KBM-7 (cell line): ENCODE measurements at regions not wholly inside any gene's neighbourhood (a gene's known extent, or its start where the extent isn't known, plus 50 kb on each side); places are given as distances from the start of the nearest gene placed in this dataset.

Experiments used
- DNase-seq: peaks from one replicate; pipeline ENCODE4 v3.0.0-alpha.2; 2015
- in situ Hi-C: fragments of 300-500 bp; cut with MboI; formaldehyde crosslinking; loops from 2 replicates; pipeline ENCODE4 v1.14.3; 2020; ENCODE audit warnings: low sequenced_read_pairs, low pct_unique_long_range_greater_than_20kb, mixed read lengths

GRCh38 chr18:31213641-31214040 is 51.0 kb upstream of the DSC1 start:
- no peak for DNase-seq
- in situ Hi-C loops: no loop called here

DNA sequence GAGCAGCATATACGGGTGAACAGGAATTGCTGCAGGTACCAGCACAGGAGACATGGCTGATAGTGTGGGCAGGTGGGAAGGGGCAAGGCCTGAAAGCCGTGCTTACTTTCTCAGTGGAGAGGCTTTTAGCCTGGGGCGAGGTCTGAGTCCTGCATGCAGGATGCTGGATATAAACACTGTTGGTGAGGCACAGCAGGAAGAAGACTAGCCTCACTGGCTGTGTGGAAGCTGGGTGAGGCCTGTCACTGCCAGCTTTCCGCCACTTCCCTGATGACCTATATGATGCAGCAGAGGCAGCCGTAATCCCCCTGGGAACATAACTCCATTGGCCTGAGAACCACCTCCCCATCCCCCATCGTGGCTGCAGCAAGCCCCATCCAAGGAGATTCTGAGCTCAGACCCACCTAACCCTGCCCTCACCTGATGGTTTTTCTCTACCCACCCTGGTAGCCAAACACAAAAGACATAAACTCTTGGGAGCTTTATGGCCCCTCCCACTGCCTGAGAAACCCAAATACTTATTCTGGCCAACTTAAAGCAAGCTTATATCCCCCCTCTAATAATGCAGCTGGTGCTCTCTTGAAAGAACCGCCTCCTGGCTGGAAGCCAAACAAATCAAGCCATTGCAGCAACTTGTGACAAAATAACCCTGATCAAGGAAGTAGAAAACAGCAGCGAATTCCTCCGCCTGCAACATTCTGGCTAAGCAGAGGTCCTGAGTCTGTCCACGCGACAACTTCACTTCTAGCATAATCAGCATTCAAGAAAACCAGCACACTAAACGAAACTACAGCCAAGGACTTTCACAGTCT is 54.6 kb upstream of the DSC1 start:
- in situ Hi-C loops: no loop called here
- no peak for DNase-seq

DNA sequence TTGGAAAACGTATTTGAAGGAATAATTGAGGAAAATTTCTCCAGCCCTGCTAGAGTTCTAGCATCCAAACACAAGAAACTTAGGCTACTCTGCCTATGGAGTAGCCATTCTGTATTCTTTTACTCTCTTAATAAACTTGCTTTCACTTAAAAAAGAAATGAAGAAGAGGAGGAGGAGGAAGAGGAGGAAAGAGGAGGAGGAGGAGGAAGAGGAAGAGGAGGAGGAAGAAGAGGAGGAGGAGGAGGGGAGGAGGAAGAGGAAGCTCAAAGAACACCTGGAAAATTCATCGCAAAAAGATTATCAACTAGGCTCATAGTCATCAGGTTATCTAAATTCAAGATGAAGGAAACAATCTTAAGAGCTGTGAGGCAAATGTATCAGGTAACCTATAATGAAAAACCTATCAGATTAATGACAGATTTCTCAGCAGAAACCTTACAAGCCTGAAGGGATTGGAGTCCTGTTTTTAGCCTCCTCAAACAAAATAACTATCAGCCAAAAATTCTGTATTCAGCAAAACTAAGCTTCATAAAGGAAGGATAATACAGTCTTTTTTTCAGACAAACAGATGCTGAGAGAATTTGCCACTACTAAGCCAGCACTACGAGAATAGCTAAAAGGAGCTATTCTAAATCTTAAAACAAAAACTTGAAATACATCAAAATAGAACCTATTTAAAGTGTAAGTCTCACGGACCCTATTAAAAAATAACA is 56.2 kb upstream of the DSC1 start:
- in situ Hi-C loops: no loop called here
- DNase-seq: no peak

DNA sequence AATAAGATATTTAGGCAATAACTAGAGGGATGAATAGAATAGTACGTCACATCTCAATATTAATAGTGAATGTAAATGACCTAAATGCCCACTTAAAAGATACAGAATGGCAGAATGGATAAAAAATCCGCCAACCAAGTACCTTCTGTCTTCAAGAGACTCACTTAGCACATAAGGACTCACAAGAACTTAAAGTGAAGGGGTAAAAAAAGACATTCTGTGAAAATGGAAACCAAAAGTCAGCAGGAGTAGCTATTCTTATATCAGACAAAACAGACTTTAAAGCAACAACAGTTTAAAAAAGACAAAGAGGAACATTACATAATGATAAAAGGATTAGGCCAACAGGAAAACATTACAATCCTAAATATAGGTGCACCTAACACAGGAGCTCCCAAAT is 56.7 kb upstream of the DSC1 start:
- in situ Hi-C loops: no loop called here
- DNase-seq: no peak

- DNase-seq: no peak
- in situ Hi-C loops: no loop called here
These were observed 60.7 kb upstream of the DSC1 start for GRCh38 chr18:31223371-31223770.

GRCh38 chr18:31225668-31226067 is 63.0 kb upstream of the DSC1 start:
- DNase-seq: no peak
- in situ Hi-C loops: no loop called here

DNA sequence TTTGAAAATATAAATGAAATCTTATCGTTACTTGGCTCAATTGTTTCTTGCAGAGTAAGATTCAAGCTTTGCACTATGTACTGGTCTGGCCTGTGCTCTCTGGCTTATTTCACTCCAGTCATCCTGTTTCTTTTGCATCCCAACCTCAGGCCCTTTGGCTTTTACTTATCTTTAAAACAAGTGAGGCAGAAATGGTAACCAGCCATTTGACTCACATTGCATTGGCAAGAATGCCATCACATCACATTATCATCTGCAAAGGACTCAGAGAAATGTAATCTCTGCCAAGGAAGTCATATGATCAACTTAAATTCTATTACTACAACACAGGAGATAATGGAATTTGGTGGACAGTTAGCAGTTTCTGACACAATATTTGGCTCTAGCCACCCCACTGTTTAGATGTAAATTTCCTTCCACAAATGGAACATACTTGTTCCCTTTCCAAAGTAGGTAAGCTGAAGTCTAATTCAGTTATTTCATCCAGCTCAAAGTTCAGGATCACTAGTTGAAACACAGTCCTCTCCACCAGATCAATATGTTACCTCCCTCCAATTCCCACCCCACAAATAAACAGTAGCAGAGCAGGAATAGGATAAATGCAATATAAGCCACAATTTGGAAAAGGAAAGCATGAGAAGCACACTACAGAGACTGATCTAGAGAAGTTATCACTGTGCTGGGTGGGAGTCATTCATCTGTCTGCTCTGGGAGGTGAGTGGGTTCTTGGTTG is 65.0 kb upstream of the DSC1 start:
- DNase-seq: no peak
- in situ Hi-C loops: no loop called here

- DNase-seq: no peak
- in situ Hi-C loops: no loop called here
These were observed 67.2 kb upstream of the DSC1 start for GRCh38 chr18:31229829-31230228.

DNA sequence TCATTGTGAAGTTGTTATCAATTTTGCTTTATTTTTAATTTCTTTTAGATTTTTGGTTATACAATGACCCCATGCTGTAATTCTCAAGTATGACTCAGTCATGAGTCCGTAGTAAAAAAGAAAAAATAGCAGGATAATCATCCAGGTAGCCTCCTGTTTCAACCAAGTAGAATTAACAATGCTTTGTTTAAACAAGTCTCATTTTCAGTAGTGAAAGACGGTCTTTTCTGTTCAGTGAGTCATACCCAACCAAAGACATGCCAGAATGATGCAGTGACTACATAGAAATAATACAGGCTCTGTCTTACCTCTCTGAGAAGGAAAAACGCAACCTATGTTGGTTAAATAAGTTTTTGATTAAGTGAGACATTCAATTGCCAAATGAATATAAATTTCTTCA is 67.8 kb upstream of the DSC1 start:
- in situ Hi-C loops: no loop called here
- no peak for DNase-seq

DNA sequence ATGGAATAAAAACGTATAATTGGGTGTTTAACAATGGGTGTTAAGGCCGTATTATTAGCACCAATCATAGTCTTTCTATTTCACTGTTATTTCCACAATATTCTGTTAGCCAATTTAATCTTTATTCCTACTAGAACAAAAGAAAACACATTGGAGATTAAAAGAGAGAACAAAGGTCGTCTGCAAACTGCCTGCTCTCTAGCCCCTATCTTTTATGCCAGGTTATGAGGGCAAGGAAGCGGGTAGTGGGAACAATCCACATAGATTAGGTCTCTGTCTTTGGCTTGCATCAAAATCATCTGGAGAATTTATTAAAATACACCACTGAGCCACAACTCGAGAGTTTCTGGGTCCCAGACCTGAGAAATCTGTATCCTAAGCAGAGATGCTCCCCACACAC is 69.4 kb upstream of the DSC1 start:
- in situ Hi-C loops: no loop called here

DNA sequence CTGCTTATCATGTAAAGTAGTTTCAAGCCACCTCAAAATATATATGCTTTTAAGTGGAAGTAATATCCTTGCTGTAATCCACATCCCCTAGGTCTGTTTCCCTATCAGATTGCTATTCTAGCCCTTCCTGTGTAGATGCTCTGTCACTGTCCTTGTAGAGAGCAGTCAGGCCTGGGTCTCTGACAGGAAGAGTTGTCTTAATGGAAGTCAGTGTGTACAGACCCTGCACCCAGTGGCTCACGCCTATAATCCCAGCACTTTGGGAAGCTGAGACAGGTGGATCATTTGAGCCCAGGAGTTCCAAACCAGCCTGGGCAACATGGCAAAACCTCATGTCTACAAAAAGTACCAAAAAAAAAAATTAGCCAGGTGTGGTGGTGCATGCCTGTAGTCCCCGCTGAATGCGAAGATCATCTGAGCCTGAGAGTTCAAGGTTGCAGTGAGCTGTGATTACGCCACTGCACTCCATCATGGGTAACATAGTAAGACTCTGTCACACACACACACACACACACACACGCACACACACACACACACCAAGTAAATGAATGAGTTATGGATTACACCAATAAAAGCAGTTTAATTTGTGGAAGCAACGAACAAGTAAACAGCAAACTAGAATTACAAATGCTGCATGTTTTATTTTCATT is 70.2 kb upstream of the DSC1 start:
- no peak for DNase-seq
- in situ Hi-C loops: no loop called here

More for the DNA sequence above, 69.4 kb upstream of the DSC1 start:
- no peak for DNase-seq

DNA sequence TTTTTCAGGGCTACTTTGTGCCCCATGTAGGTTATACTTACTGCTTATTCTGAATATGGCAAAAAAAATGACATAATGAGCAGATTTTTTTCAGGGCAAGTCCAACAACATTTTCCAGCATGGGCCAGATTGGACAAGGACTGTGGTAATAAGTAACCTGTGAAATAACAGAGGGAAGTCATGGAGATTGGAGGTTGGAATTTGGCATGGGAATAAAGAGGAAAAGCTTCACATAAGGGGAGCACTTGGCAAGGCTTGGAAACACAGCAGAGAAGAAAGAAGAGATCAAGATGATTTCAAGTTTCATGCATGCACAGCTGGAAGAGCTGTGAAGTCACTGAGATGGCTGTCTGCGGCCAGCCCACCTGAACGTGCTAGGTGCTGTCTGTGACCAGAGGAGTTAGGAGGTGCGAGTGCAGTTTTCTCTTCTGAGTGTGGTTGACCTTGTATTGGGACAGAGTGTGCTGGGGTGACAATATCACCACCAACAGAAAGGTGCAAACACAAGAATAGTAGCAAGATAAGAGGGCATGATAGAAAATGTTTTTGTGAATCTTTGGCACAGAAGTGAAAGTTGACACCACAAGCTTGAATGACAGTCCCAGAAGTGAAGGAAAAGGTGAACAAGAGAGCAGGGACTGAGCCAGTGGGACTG is 71.1 kb upstream of the DSC1 start:
- in situ Hi-C loops: no loop called here
- no peak for DNase-seq

GRCh38 chr18:31235856-31236255 is 73.2 kb upstream of the DSC1 start:
- DNase-seq: no peak

GRCh38 chr18:31237142-31237541 is 74.5 kb upstream of the DSC1 start:
- DNase-seq: no peak
- in situ Hi-C loops: no loop called here

More at GRCh38 chr18:31235856-31236255, 73.2 kb upstream of the DSC1 start:
- in situ Hi-C loops: no loop called here

- in situ Hi-C loops: no loop called here
- DNase-seq: no peak
These were observed 76.5 kb upstream of the DSG1 start for GRCh38 chr18:31241425-31241824.

DNA sequence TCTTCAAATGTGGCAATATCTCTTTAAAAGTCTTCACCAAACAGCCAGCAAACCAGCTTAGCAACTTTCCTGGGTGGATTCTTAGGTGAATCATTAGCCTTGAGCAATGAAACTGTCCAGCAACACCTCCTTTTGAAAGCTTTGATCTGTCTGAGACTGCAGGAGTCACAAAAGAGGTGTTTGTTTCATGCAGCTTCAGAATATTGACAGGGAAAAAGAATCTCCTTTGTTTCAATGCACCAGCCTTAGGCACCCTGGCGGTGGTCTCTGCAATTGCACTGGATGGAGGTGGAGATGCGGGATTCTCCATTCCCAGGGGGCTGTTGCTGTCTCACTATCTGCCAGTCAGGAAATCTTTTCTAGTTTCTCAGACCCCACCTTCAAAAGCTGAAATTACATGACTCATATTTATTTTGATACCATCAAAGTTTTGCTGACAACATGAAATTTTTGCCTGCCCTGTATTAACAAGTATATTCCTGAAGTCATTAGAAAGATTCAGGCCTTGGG is 76.0 kb upstream of the DSG1 start:
- in situ Hi-C loops: no loop called here
- peak; percentile 14 for DNase-seq

DNA sequence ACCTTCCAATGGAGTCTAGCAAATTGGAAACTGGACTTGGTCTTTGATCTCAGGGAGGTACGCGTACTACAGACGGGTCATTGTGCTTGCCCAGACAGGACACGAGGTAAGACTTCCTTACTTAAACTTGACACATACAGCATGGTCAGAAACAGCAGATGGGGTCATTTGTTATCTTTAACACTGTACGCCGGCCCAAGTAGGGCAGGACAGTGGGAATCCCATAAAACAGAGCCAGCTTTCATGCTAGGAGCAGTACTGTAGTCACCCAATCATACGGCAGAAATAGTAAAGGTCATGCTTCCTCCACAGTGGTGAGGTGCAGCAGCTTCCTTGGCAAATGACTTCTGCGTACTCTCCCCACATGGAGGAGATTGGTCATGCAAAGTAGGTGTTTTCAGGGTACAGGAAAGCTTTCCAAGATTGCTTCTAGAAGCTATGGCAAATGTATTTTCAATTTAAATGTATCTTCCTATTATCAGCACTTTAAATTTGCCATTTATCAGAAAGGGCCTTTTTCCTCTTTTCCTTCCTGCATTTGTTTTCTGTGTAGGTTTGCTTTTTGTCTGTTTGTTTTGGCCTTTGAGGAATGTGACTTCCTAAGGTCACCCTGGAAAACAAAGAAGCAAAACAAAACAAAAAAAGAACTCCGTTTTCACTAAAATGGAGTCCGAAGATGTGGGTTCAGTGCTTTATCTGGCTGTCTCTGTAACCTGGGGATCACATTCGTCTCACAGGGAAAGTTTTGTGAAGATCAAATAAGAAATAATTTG is 74.0 kb upstream of the DSG1 start:
- DNase-seq: no peak
- in situ Hi-C loops: no loop called here

GRCh38 chr18:31244771-31245394 is 73.1 kb upstream of the DSG1 start:
- DNase-seq: no peak
- in situ Hi-C loops: no loop called here
